Subcutaneous abdominal adipose tissue (tissue), 5 donors: ENCODE measurements at regions not wholly inside any gene's neighbourhood (a gene's known extent, or its start where the extent isn't known, plus 50 kb on each side); places are given as distances from the start of the nearest gene placed in this dataset.

Experiments used
- H3K27ac ChIP-seq: one replicate; pipeline ENCODE4 v1.7.0; 2013; ENCODE audit warnings: low read depth, mild to moderate bottlenecking, inconsistent platforms, low read length, moderate library complexity
- H3K27me3 ChIP-seq, 5 donors: one replicate each; pipeline ENCODE4 v1.7.0; 2013; ENCODE audit warnings: low read length in 5 of 5, inconsistent platforms in 1 of 5; ENCODE audit not compliant: control insufficient read depth in 5 of 5, insufficient read depth in 4 of 5
- H3K36me3 ChIP-seq, 5 donors: one replicate each; pipeline ENCODE4 v1.7.0; 2013; ENCODE audit warnings: low read length in 5 of 5; ENCODE audit not compliant: control insufficient read depth in 5 of 5, insufficient read depth in 5 of 5
- H3K4me1 ChIP-seq, 5 donors: one replicate each; pipeline ENCODE4 v1.7.0; 2013; ENCODE audit warnings: low read length in 5 of 5, mild to moderate bottlenecking in 3 of 5, moderate library complexity in 1 of 5; ENCODE audit not compliant: control insufficient read depth in 5 of 5, insufficient read depth in 5 of 5
- H3K4me3 ChIP-seq, 5 donors: one replicate each; pipeline ENCODE4 v1.7.0; 2013; ENCODE audit warnings: low read length in 5 of 5, low read depth in 1 of 5
- H3K9ac ChIP-seq, 5 donors: one replicate each; pipeline ENCODE4 v1.7.0; 2013; ENCODE audit warnings: low read length in 5 of 5, mild to moderate bottlenecking in 4 of 5, moderate library complexity in 3 of 5
- H3K9me3 ChIP-seq, 5 donors: one replicate each; pipeline ENCODE4 v1.7.0; 2013; ENCODE audit warnings: low read length in 5 of 5; ENCODE audit not compliant: control insufficient read depth in 5 of 5
- donor health status: healthy.
- donor health status: healthy.
- donor health status: healthy.
- donor health status: healthy.
- donor health status: healthy.

DNA sequence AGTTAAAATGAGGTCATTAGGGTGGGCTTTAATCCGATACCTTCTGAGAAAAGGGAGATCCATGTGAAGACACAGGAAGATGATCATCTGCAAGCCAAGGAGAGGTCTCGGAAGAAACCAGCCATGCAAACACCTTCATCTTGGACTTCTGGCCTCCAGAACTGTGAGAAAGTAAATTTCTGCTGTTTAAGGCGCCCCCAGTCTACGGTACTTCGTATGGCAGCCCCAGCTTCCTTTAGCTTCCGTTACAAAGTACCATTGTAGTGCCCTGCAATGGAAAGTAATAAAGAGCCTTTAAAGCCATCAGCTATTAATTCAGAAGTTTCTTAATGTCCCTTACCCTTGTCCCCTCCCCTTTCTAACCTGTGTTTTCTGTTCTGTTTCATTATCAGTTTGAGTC, 308.1 kb downstream of the AACS start:
- no peak overlapping the region for H3K4me3 ChIP-seq
- no peaks in the 10 kb centered on the region for H3K36me3 ChIP-seq
- H3K9ac ChIP-seq = no peak overlapping the region
- peaks cover 0 to 6% (median 2%) of the 10 kb centered on the region in 5 donors for H3K9me3 ChIP-seq
- no peak overlapping the region for H3K27ac ChIP-seq
- peaks cover 0 to 11% (median 0%) of the 10 kb centered on the region in 5 donors for H3K4me1 ChIP-seq
- peaks cover 0 to 9% (median 4%) of the 10 kb centered on the region in 5 donors for H3K27me3 ChIP-seq

DNA sequence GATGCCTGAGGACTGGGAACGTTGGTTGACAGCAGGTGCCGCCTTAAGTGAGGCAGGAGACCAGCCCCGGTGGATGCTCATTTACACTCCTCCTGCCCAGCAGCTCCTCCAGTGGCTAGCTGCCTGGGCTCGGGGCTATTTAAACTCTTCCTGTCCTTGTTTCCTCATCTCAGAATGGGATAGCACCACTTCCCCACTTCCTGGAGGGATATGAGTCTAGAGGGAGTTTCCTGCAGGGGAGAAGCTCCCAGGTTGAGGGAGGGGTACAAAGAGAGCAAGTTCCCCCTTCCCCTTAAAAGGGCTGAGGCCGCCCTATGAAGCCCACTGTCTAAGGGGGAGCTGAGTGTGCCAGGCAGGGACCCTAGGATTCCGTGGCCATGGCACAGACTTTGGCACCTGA, 311.2 kb downstream of the AACS start:
- Histone ChIP-seq H3K9me3 (peaks cover 0 to 13% (median 4%) of the 10 kb centered on the region in 5 donors), H3K27me3 (peaks cover 0 to 9% (median 4%) of the 10 kb centered on the region in 5 donors), H3K4me1 (peaks cover 0 to 11% (median 0%) of the 10 kb centered on the region in 5 donors), H3K4me3 (no peak overlapping the region), H3K27ac (no peak overlapping the region), H3K9ac (no peak overlapping the region), H3K36me3 (no peaks in the 10 kb centered on the region)

DNA sequence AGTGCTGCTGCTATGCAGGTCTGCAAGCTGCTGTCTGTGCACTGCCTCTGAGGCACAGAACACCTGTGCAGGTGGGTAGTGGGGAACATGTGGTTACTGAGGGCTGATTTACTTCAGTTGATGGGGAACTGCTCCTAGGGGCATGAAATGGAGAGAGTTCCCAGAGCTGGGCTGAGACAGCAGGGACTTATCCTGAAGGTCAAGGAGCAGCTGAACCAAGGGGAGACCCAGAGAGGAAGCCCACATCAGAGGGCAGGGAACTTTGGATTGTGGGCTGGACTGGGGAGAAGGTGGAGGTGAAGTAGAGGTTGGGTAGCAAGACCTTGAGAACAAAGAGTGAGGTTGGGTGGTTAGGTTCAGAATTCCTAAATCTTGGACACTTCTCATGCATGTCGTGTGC, 311.9 kb downstream of the AACS start:
- Histone ChIP-seq H3K4me1 (peaks cover 0 to 11% (median 0%) of the 10 kb centered on the region in 5 donors), H3K9ac (no peak overlapping the region), H3K27ac (no peak overlapping the region), H3K27me3 (peaks cover 0 to 9% (median 4%) of the 10 kb centered on the region in 5 donors), H3K4me3 (no peak overlapping the region), H3K36me3 (no peaks in the 10 kb centered on the region), H3K9me3 (peaks cover 0 to 13% (median 4%) of the 10 kb centered on the region in 5 donors)

DNA sequence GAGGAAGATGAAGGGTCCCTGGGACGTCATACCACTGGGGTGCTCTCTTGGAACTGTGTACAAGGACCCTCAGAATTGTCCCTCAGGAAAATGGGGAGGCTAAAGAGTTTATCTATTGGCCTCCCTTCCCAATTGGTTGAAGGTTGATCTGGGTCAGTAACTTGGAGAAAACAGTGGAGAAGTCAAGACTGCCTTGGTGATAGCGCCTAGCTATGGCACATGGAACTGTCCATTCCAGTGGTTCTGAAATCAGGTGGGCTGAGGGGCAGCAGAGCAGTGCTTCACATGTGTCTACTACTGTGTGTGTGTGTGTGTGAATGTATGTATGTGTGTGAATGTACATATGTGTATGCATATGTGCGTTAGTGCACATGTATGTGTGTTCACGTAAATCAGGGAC, 316.1 kb downstream of the AACS start:
- peaks cover 0 to 9% (median 0%) of the 10 kb centered on the region in 5 donors for H3K27me3 ChIP-seq
- H3K4me1 ChIP-seq = peaks cover 0 to 4% (median 0%) of the 10 kb centered on the region in 5 donors
- H3K9me3 ChIP-seq = peaks cover 0 to 13% (median 4%) of the 10 kb centered on the region in 5 donors
- H3K9ac ChIP-seq = no peak overlapping the region
- H3K4me3 ChIP-seq = no peak overlapping the region
- no peak overlapping the region for H3K27ac ChIP-seq
- no peaks in the 10 kb centered on the region for H3K36me3 ChIP-seq

DNA sequence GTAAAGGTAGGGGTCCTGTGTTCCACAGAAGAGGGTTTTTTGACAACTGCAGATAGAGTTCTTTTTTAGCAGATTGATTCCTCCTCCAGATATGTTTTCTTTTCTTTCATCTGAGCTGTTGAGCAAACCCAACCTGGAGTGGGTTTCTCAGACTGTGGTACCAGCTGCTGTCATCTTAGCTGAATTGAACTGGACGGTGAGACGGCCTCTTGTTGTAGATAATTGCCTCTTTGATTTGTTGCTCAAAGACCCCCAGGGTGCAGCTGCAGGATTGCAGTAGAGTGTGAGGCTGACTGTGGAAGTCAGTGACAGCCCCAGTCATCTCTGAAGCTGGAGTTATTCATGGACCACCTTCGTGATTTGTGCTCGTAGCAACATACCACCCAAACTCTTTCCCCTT, 317.7 kb downstream of the AACS start:
- Histone ChIP-seq H3K27me3 (peaks cover 0 to 4% (median 0%) of the 10 kb centered on the region in 5 donors), H3K4me1 (no peaks in the 10 kb centered on the region), H3K4me3 (no peak overlapping the region), H3K36me3 (no peaks in the 10 kb centered on the region), H3K27ac (no peak overlapping the region), H3K9ac (no peak overlapping the region), H3K9me3 (peaks cover 0 to 13% (median 4%) of the 10 kb centered on the region in 5 donors)

DNA sequence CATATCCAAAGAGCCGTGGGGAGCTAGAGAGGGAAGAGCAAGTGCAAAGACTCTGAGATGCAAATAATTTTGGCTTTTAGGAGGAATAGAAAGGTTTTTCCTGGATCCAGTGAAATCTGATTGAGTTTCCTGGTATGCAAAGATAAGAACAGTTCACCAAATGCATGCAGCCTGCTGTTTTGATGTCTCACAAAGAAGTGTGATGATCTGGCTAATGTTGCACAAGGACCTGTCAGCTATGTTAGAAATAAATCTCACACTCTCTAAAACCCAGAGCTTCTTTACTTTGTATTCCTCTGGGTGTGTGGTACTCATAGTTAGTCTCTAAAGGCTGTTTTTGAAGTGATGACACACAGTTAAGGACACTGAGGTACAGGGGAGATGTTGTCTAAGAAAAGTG, 321.4 kb downstream of the AACS start:
- Histone ChIP-seq H3K27me3 (peaks cover 0 to 4% (median 2%) of the 10 kb centered on the region in 5 donors), H3K9ac (no peak overlapping the region), H3K4me3 (no peak overlapping the region), H3K4me1 (no peaks in the 10 kb centered on the region), H3K9me3 (peaks cover 0 to 6% (median 0%) of the 10 kb centered on the region in 5 donors), H3K36me3 (no peaks in the 10 kb centered on the region), H3K27ac (no peak overlapping the region)

DNA sequence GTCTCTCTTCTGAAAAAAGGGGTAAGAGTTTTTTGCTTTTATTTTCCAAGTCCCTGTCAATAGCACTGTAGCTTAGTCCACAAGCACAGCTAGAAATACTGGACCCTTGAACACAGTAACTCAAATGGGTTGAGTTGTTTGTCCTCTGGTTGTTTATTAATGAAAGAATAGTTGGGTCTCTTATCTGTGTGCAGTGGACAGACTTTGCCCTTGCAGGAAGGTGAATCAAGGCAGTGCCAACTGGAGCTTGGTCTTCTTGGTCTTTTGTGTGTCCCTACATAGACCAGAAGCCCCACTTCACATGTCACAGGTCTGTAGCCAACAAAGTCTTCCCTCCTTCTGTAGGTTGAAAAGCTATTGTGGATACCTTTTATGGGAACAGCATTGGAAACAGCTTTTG, 322.0 kb downstream of the AACS start:
- no peaks in the 10 kb centered on the region for H3K4me1 ChIP-seq
- H3K36me3 ChIP-seq = no peaks in the 10 kb centered on the region
- no peak overlapping the region for H3K4me3 ChIP-seq
- no peak overlapping the region for H3K9ac ChIP-seq
- H3K27me3 ChIP-seq = peaks cover 0 to 4% (median 2%) of the 10 kb centered on the region in 5 donors
- peaks cover 0 to 6% (median 0%) of the 10 kb centered on the region in 5 donors for H3K9me3 ChIP-seq
- H3K27ac ChIP-seq = no peak overlapping the region

DNA sequence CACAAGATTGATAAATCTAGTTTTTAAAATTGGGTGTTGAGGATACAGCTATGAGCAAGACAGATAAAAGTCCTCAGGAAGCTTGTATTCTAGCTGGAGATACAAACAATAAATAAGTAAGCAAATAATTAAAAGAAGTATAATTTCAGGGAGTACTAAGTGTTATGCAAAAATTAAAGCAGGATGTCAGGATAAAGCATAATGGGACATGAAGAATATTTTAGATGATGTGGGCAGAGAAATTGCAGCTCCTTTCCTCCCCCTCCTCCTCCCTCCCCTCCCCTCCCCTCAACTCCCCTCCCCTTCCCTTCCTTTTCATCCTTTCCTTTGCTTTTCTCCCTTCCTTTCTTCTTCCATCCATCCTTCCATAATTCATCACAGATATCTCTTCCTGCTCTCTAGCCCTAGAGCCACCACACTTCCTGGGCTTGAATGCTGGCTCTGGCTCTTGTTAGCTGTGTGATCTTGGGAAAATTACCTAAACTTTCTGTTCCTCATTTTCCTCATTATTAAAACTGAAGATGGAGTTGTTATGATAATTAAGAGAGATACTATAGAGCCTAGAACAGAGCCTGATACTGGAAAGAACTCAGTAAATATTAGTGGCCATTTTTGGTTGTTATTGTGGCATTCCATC, 323.9 kb downstream of the AACS start:
- Histone ChIP-seq H3K4me3 (no peak overlapping the region), H3K36me3 (no peaks in the 10 kb centered on the region), H3K9ac (no peak overlapping the region), H3K4me1 (no peaks in the 10 kb centered on the region), H3K9me3 (peaks cover 0 to 6% (median 0%) of the 10 kb centered on the region in 5 donors), H3K27ac (no peak overlapping the region), H3K27me3 (peaks cover 0 to 8% (median 4%) of the 10 kb centered on the region in 5 donors)

DNA sequence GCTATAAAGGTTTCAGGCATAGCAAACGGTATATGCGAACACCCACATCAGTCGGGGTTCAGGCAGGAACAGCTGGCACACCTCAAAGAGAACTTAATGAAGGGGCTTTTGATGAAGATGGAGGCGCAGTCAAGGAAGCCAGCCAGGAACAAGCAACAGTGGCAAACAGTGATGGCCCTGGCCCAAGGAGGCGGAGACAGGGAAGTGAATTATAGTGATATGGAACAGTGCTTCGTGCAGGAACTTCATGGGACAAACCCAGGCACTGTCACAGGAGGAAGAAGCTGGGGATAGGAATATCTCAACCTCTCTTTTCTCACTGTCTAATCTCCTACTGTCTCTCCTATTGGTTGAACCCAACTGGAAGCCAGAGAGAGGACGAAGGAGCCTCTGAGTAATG, 328.3 kb downstream of the AACS start:
- Histone ChIP-seq H3K4me1 (no peaks in the 10 kb centered on the region), H3K9me3 (peaks cover 0 to 10% (median 6%) of the 10 kb centered on the region in 5 donors), H3K36me3 (no peaks in the 10 kb centered on the region), H3K4me3 (no peak overlapping the region), H3K27me3 (peaks cover 0 to 6% (median 0%) of the 10 kb centered on the region in 5 donors), H3K27ac (no peak overlapping the region), H3K9ac (no peak overlapping the region)

DNA sequence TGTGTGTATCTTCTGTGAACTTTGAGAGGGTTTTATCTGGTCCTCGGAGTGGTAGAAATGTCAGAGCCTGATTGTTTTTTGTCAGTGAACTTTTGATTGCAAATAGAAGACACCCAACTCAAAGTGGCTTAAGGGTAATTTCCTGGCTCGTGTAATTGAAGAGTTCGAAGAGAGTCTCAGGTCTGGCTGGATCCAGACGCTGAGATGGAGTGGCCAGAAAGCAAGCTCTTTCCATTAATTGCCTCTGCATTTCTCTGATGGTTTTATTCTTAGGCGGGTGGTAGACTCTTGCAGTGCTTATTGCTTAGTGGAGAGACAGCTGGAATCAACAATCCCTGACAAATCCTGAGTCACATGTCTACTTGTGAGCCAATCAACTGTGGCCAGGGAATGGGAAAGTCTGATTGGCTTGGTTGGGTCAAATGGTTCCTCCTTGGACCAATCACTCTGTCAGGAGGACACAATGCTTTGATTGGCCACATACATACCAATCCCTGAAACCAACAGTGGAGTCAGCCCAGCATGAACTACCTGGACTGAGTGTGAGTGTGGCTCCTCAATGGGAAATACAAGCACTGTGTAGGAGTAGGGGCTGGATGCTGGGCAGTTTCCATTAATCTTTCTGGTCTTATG, 330.5 kb downstream of the AACS start:
- Histone ChIP-seq H3K4me3 (no peak overlapping the region), H3K27me3 (peaks cover 0 to 6% (median 0%) of the 10 kb centered on the region in 5 donors), H3K36me3 (no peaks in the 10 kb centered on the region), H3K4me1 (no peaks in the 10 kb centered on the region), H3K27ac (no peak overlapping the region), H3K9ac (no peak overlapping the region), H3K9me3 (peaks cover 0 to 13% (median 9%) of the 10 kb centered on the region in 5 donors)
